H4 (cell line): ENCODE measurements at regions not wholly inside any gene's neighbourhood (a gene's known extent, or its start where the extent isn't known, plus 50 kb on each side); places are given as distances from the start of the nearest gene placed in this dataset.

Source experiments
- DNase-seq: peaks from one replicate; pipeline ENCODE4 v3.0.0-alpha.2; 2015; ENCODE audit warnings: low spot score

DNA sequence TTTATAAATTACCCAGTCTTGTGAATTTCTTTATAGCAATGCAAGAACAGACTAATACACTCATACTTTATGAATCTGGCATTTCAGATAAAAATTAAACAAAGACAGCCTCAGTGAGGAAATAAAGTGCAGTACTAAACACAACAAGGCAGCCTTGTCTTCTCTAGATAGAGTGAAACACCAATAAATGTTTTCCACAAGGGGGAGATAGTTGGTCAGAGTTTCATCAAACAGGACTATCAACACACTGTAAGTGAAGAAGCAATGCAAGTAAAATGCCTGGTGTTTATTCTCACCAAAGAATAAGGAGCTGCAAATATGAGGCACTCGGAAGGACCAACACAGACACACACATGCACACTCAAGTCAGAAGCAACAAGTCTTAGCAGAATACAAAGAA lies 62.8 kb downstream of the FAM9B start:
- peak; percentile 54 for DNase-seq

DNA sequence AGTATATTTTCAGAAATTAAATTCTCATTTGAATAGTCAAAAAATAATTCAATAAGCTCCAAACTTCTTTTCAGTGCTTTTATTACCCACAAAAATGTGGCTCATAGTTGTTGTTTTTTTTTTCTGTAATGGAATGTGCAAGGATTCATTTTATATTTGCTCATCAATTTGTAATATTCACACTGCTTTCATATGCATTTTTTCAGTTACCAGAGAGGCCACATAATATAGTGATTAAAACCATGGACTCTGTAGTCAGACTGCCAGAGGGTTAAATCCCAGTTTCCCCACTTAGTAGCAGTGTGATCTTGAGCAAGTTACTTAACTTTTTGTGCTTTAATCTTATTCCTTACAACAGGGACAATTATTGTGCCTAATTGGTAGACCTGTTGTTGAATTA lies 64.5 kb downstream of the FAM9B start:
- no peak for DNase-seq

DNA sequence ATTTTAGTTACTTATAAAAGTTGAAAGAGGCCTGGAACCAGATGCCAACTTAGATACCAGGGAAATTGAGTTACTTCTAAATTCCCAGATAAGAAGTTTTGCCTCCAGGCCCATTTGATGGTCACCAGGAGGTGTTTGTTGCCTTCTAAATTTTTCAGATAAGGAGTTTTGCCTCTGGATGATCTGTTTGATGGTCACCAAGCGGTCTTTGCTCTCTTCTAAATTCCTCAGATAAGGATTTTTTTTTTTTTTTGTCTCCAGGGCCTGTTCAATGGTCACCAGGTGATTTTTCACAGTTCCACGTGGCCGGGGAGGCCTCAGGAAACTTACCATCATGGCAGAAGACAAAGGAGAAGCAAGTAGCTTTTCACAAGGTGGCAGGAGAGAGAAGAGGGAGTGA lies 66.5 kb downstream of the FAM9B start:
- DNase-seq = no peak

DNA sequence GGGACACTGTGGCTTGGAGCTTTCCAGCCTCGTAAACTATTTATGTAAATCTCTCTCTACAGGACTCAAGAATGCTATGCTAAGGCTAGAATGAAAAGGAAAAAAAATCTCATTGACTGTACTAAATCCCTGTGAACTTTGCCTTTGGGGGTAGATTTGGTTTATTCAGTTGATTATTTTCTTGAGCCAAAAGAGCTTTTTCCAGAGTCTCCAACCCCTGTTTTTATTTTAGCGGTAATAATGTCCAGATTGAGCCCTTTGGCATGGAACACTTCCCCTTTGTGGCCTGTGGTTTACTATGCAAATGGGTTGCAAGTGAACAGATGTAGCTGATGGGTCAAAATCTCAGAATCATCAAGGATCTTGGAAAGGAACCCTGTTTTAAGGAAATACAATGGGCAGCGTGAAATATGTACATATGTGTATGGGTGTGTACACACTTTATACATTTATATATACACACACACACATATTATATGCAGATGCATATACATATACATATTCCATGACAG lies 72.9 kb downstream of the FAM9B start:
- no peak for DNase-seq

DNA sequence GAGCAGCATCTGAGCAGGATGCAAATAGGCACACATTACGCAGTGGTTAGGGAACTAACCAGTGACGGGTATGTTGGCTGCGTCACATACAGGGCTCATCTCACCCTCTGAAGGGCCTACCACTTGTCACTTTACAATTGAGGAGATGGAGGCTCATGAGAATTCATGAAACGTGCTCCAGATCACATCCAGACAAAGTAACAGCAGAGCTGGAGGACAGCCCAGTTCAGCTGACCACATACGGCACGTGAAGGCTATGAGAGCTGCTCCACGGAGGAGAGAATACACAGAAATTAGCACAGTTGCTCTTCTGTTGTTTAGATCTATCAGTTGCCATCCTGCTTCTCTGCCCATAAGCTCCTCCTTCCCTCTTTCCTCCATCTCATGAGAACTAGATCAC lies 78.4 kb downstream of the FAM9B start:
- DNase-seq = no peak

DNA sequence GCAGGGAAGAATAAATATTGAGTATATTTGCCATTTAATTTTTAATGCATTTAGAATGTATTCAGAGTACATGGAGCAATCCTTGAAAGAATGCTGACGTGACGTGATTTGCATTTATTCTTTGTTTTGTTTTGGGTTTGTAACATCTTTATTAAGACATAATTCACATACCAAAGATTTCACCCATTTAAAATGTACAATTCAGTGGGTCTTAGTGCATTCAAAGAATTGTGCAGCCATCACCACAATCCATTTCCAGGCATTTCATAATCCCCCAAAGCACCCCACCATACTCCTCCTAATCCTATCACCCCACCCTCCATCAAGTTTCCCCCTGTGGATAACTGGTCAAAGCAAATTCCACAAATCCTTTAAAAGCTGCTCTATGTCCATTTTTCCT lies 87.4 kb downstream of the FAM9B start:
- no peak for DNase-seq

DNA sequence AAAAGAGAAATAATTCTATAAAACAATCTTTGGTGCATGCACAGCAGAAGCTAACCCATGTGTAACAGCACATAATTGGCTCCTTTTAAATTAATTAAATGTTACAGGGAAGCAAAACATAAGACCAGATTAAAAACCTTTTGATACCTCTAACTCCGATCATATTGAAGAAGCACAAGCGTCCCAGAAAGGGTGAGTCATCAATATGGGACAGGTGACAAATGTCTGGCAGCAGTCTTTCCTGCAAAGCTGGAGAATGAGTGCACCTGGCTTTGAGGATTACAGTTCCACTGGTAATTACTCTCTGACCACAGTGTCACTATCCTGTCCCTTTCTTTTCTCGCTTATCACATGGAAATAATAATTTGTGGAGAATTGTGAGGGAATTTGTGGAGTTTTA lies 94.6 kb downstream of the FAM9B start:
- no peak for DNase-seq

DNA sequence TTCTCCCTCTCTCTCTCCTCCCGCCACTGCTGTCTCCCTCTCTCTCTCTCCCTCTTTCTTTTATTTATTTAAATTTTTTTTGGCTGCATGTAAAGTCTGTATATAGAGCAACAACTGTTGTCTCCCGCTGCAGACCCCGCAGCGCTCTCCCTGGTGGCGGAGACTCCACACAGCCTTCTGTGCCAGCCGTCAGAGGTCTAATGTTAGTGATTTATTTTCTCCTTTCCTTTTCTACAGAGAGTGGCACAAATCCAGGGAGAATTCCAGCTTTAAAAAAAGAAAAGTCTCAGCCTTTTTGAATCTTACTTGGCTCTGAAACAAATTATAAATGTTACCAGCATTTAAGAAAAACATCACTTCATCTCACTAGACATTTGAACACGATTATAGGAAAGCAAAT lies 106.2 kb downstream of the FAM9B start:
- no peak for DNase-seq

DNA sequence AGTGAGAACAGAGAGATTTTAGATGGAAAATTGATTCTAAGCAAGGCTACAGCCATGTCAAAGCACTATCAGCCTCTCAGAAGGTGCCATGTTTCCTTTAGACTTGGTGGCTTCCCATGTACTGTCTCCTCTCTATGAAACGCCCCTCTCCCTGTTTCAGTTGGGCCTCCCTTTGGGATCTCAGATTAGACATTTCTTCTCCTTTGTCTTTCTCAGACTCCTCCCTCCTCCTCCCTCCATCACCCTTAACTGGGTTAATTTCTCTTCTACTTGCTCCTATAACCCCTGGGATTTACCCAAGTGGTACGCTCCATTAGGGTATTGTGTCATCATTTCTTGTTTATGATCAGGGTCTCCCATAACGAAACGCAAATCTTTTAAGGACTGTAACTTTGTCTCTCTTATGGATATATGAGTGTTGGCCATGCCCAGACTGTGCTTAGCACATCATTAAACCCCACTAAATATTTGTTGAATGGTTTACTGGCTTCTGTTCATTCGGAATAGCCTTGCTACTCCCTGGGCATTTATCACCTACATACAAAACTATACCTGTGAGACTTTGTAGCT lies 106.8 kb downstream of the FAM9B start:
- no peak for DNase-seq

DNA sequence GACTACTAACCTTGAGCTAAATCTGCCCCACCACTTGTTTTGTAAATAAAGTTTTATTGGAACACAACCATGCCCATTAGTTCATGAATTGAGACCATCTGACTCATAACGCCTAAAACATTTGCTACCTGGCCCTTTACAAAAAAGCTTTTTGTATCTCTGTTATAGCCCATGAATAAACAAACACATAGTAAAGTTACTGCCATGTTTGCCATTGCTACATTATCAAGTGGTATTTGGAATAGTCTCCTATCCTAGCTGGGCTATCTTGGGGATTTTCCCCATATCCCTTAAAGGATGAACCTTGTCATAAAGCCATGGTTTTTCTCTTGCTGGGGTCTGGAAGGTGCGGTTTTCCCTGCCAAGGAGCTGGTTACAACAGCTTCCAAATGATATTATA lies 112.3 kb downstream of the FAM9B start:
- no peak for DNase-seq

DNA sequence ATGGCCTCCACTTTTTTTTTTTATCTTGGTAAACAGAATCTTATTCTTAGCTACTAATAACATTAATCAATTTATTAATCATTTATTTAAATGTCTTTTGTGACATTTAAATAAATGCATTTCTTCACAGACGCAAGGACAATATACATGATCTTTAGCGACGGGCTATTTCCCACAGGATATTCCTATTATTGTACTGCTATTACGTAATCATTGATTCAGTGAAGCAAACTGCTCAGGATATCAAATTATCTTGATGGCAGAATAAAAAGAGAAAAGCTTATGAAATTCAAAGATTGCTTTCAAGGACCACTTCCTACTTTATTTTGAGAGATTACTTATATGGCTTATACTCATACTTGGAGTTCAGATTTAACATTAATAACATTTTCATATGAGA lies 114.1 kb downstream of the FAM9B start:
- no peak for DNase-seq

DNA sequence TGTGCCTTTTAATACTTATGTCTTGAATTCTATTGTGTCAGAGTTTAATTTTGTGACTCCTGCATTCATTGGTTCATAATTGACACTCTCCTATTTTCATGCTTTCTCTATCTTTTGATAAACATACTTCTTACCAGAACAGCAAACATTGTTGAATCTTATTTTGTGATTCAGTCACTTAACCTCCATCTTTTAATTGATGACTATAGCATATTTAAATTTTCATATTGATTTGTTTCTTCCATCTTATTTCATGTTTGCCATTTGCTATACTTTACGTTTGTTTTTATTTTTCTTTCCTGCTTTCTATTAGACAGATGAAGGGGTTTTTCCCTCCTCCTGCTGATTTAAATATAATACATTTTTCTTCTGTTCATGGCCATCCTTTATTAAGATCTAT lies 115.5 kb upstream of the FAM9A start:
- DNase-seq = no peak

DNA sequence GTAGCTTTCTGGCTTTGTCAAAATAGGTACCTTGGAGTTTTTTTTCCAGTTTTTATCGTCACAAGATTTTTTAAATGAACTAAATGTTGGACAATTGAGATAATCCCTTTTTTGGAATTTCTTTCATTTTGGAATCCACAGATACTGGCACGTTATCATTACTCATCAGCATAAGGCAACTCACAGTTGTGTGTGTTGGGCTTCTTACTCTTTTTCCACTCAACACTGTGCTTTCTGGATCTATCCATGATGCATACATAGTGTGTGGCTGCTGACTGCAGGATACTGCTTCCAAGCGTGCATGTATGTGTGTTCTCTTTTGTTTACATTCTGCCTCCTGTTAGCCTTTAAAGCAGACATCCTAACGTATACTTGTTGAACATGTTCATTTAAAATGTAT lies 113.5 kb upstream of the FAM9A start:
- DNase-seq = no peak

DNA sequence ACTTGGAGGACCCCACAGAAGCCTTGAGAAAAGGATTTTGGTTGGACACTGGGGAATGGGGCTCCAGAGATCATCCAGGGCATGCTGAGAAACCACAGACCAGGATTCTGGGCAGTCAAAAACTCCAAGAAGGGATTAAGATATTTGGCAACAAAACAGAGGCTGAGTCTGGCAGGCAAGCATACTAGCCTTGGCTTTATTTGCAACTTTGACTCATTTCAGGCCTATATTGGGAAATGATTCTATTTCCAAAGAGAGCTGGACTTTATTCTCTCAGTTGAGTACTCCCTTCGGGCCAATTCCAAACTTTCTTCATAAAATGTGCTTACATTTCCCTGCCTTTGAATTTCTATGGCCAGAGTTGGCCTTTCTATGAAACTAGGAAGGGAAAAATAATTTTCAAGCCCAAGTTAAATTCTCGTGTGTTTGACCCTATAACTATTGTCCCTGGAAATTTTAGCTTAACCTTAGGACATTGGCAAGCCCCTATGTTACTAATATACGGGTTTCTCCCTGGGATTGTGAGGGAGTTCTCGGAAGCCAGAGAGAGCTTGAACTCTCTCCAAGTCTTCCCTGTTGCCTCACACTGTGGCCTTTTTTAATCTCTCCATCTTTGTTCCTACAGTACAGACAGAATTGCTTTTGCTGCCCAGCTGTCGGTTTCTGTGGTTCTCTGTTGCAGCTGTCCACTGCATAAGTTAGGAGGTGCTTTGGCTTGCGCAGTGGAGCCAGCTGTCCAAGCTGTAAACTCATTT lies 112.6 kb upstream of the FAM9A start:
- peak; percentile 7 for DNase-seq

DNA sequence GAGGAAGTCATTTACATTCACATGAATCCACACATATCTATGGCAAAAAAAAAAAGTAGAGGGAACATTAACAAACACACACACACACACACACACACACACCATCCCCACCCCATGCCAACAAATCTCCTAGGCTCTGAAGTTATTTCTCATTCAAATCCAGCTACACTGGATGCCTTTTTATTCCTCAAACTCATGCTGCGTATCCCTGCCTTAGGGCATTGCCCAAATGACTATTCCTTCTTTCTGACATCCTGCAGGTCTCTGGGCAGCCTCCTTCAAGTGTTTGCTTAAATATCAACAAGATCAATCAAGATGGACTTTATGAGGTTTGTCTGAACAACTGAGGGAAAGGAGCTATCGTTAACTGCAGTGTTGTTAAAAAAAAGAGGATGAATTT lies 106.5 kb upstream of the FAM9A start:
- no peak for DNase-seq

DNA sequence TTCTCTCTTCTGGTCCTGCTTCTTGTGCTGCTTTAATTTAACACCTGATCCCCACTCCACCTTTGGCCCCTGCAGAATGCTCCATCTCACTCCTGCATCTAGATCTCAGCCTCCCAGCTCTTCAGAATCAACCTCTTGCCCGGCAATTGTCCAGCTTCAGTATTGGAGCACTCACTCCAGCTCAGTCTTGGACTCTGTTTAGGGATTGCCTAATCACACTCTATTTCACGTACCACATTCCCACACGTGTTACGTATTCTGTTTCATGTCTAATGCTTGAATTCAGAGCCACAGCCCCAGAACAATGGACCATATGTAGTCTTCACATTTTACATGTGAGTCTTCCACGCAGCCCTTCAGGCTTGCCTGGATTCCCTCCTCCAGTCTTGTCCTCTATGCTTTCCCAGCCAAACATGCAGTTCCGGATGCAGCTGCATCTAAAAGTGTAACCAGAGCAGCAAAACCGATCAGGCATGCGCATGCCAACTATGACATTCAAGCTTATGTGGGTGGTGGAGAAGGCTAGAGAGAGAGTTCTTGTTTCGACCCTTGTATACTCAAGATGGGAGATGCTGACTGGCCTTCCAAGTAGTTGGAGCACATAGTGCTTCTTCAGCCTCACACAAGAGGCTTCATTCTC lies 105.2 kb upstream of the FAM9A start:
- no peak for DNase-seq

DNA sequence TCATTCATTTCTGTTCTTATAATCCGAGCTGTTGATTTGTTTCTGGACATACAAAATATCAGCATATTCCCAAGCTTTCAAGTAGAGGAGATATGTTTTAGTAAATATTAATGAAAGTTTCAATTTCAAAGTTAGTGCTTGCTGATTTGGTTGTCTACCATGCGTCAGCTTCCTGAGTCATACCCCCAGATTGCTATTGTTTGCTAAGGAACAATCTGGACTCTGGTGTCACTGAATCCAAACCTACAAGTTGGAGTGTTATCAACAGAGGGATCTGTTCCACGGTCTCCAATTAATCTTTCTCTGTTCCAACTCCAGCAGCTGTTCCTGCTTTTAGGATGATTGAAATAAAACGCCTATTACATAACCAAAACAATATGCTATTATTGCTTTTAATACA lies 96.1 kb upstream of the FAM9A start:
- DNase-seq = no peak

DNA sequence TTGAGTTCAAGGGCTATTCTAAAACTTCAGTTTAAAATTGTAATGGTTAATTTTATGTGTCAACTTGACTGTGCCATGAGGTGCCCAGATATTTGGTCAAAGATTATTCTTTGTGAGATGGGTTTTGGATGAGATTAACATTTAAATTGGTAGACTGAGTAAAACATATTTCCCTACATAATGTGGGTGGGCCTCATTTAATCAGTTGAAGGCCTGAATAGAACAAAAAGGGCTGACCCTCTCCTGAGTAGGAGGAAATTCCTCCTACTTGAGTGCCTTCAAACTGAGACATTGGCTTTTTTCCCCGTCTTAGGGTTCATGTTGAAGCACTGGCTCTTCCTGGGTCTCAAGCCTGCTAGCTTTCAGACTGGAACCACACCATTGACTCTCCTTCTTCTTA lies 89.6 kb upstream of the FAM9A start:
- DNase-seq = no peak

DNA sequence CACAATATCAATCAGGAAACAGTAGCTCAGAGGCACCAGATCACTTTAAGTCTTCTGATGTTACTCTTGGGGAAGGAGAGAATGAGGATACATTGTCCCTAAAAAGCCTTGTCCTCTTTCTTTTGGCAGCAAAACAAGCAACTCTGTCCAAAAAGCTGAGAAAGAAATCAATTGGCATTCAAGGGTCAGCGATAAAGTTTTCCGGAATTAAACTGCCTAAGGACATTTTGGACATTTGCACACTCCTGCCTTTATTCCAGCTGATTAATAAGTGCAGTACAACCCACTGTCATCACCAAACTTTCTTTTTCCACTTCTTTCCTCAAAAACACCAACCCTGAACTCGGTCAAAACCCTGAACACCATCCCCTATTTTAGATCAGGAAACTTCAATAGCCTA lies 85.8 kb upstream of the FAM9A start:
- no peak for DNase-seq

DNA sequence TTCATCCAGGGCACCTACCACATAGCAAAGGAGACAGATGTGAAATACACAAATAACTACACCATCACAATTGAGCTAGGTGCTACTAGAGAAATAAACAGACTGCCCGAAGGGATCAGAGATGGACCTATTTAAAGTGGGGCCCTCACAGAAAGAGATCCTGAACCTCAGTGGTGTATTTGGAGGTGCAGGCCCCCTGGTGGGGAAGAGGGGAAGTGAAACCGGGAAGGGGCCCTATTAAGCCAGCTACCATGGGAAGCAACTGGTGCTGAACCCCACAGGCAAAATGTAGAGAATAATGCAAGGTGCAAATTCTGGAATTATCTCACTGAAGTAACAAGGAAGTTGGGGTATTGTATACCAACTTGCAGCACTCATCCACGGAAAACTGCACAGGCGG lies 78.6 kb upstream of the FAM9A start:
- DNase-seq = peak; percentile 5

DNA sequence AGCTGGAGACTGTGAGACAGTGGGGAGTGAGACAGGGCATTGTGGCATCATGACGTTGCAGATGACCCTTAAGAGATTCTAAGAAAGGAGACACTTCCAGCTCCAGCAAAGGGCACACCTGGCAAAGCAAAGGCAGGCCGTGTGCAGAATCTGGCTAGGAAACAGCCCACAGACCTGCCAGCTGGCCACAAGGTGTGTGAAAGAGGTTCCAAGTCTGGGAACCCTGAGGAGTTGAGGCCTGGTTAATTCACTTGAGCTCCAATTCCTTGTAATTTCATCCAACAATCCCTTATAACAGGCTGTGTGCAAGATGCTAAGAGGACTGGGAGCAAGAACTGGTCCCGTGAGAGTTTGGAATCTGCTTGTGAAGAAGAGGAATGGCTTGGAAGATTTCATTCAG lies 72.8 kb upstream of the FAM9A start:
- DNase-seq = no peak

DNA sequence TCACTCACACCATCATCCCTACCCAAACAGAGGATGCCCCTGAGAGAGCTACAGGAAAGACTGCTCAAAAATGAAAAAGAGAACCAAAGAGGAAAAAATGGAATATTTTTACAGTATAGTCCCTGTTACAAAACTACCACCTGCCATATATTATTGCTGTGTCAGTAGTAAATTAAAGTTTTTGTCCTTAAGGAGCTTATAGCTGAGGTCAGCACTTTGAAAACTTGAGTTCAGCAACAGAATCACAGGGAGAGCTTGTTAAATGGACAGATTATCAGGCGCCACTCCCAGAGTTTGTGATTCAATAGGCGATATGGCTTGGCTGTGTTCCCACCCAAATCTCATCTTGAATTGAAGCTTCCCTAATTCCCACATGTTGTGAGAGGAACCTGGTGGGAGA lies 71.9 kb upstream of the FAM9A start:
- DNase-seq = no peak

DNA sequence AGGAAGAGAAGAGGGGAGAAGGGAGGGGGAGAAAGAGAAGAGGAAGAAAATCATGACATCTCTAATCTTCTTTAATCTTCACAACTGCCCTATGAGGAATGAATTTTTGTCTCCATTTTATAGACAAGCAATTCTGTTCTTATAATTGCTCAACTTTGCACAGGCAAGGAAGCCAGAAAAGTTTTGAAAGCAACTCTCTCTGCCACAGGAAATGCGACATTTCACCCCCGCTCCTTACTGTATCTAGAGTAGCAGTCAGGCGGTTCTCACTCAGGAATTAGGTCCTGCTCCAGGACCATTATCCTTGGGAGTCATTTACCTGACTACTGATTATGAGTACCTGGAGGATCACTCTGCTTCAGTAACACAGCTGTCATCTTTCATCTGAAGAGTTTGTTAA lies 69.2 kb upstream of the FAM9A start:
- no peak for DNase-seq
